ENCODE measurements at regions not wholly inside any gene's neighbourhood (a gene's known extent, or its start where the extent isn't known, plus 50 kb on each side); places are given as distances from the start of the nearest gene placed in this dataset.
A peak's percentile ranks its signal among the peaks of the same experiment; 100 is the strongest.

DNA sequence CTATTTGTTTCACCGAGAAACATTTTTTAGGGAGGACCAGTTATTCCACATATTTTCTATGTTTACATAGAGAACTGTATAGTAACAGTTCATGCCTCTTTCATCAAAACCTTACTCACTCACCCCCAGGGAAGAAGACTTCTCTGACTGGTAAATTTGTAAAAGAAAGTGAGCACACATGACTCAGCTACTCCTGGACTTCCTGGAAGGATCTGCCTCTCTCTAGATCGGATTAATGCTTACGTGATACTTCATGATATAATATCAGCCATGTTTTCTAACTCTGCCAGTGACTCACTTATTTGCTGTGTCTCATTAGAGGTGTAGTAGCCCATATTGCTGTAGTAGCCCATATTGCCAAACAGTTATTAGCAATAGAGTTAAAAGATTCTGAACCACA is 494.3 kb upstream of the ATXN7L3B start:
- no peaks in the 10 kb centered on the region for H3K9me3 ChIP-seq (ENCODE audit: insufficient read depth, low read length)
- TF ChIP-seq SUZ12 (IDR thresholded peaks at IDR 0.05; ENCODE audit: extremely low read depth, insufficient read depth, insufficient read length) (no peak), YY1 (IDR thresholded peaks at IDR 0.05; ENCODE audit: insufficient read depth, insufficient read length) (no peak), ZNF274 (IDR thresholded peaks at IDR 0.05; ENCODE audit: low read depth, low read length) (no peak)
- H3K36me3 ChIP-seq (ENCODE audit: insufficient read depth, insufficient read length, low read length), result no peaks in the 10 kb centered on the region
- no peaks in the 10 kb centered on the region for H3K4me1 ChIP-seq (ENCODE audit: insufficient read depth, insufficient read length)
- no peak for DNase-seq (ENCODE audit: low read depth, low spot score)
- H3K9ac ChIP-seq (ENCODE audit: insufficient read length, low read depth), result no peak overlapping the region
- H3K4me3 ChIP-seq (ENCODE audit: insufficient read length, low read depth), result no peak overlapping the region
- H3K27me3 ChIP-seq (ENCODE audit: insufficient read depth, insufficient read length), result no peaks in the 10 kb centered on the region

DNA sequence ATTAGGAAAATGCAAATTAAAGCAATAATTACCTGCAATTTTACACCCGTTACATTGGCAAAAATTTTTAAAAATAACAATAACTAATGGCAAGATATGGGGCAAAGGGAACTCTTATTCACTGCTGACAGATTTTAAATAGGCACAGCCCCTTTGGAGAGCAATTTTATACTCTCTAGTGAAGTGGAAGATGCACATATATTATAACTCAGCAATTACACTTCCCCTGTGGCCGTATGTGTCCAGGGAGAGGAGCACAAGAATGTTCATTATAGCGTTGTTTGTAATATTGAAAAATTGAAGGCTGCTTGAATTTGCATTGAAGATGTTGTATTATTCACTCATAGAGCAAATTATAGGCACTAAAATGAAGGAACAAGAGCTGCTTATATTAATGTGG is 488.3 kb upstream of the ATXN7L3B start:
- Histone ChIP-seq H3K4me1 (ENCODE audit: insufficient read depth, insufficient read length) (no peaks in the 10 kb centered on the region), H3K4me3 (ENCODE audit: insufficient read length, low read depth) (no peak overlapping the region), H3K27me3 (ENCODE audit: insufficient read depth, insufficient read length) (no peaks in the 10 kb centered on the region), H3K9me3 (ENCODE audit: insufficient read depth, low read length) (no peaks in the 10 kb centered on the region), H3K36me3 (ENCODE audit: insufficient read depth, insufficient read length, low read length) (no peaks in the 10 kb centered on the region), H3K9ac (ENCODE audit: insufficient read length, low read depth) (no peak overlapping the region)
- TF ChIP-seq ZNF274 (IDR thresholded peaks at IDR 0.05; ENCODE audit: low read depth, low read length) (no peak), YY1 (IDR thresholded peaks at IDR 0.05; ENCODE audit: insufficient read depth, insufficient read length) (no peak)
- DNase-seq (ENCODE audit: low read depth, low spot score), result no peak

DNA sequence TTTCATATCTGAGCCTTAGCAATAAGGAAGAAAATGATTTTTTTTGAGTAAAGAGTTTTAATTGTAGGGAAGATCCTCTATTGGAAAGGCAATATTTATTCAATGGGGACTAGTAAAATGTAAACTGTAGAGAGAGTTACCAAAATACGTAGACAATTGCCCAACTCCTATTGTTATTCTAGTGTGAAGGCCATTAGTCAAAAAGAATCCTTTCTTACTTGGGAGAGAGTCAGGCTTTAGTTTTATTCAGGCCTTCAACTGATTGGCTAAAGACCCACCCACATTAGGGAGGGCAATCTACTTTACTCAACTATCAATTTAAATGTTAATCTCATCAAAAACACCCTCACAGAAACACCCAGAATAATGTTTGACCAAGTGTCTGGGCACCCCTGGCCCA is 485.8 kb upstream of the ATXN7L3B start:
- DNase-seq (ENCODE audit: low read depth, low spot score), result peak; percentile 2
- Histone ChIP-seq H3K9me3 (ENCODE audit: insufficient read depth, low read length) (no peaks in the 10 kb centered on the region), H3K9ac (ENCODE audit: insufficient read length, low read depth) (no peak overlapping the region), H3K36me3 (ENCODE audit: insufficient read depth, insufficient read length, low read length) (no peaks in the 10 kb centered on the region), H3K27me3 (ENCODE audit: insufficient read depth, insufficient read length) (no peaks in the 10 kb centered on the region), H3K4me1 (ENCODE audit: insufficient read depth, insufficient read length) (no peaks in the 10 kb centered on the region), H3K4me3 (ENCODE audit: insufficient read length, low read depth) (no peak overlapping the region)
- TF ChIP-seq ZNF274 (IDR thresholded peaks at IDR 0.05; ENCODE audit: low read depth, low read length) (no peak), SUZ12 (IDR thresholded peaks at IDR 0.05; ENCODE audit: extremely low read depth, insufficient read depth, insufficient read length) (no peak), YY1 (IDR thresholded peaks at IDR 0.05; ENCODE audit: insufficient read depth, insufficient read length) (no peak)

DNA sequence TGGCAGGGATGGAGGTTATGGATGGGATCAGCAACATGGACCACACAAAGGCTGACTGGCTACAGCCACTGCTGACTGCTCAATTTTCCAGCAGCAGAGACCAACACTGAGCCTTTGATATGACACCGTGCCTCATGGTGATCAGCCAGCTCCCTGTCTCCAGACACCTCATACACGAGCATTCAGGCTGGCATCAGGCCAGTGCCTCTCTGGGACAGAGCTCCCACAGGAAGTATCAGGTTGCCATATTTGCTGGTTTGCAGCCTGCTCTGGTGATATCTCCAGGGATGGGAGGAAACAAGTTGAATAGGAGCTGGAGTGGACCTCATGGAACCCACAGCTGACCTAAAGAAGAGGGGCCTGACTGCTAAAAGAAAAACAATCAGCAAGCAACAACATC is 471.2 kb upstream of the ATXN7L3B start:
- Histone ChIP-seq H3K9me3 (ENCODE audit: insufficient read depth, low read length) (no peaks in the 10 kb centered on the region), H3K9ac (ENCODE audit: insufficient read length, low read depth) (no peak overlapping the region), H3K4me1 (ENCODE audit: insufficient read depth, insufficient read length) (no peaks in the 10 kb centered on the region), H3K4me3 (ENCODE audit: insufficient read length, low read depth) (no peak overlapping the region), H3K36me3 (ENCODE audit: insufficient read depth, insufficient read length, low read length) (no peaks in the 10 kb centered on the region), H3K27me3 (ENCODE audit: insufficient read depth, insufficient read length) (no peaks in the 10 kb centered on the region)
- no peak for DNase-seq (ENCODE audit: low read depth, low spot score)
- no peak for TF ChIP-seq ZNF274 (IDR thresholded peaks at IDR 0.05; ENCODE audit: low read depth, low read length)
- no peak for TF ChIP-seq SUZ12 (IDR thresholded peaks at IDR 0.05; ENCODE audit: extremely low read depth, insufficient read depth, insufficient read length)
- TF ChIP-seq YY1 (IDR thresholded peaks at IDR 0.05; ENCODE audit: insufficient read depth, insufficient read length), result no peak

DNA sequence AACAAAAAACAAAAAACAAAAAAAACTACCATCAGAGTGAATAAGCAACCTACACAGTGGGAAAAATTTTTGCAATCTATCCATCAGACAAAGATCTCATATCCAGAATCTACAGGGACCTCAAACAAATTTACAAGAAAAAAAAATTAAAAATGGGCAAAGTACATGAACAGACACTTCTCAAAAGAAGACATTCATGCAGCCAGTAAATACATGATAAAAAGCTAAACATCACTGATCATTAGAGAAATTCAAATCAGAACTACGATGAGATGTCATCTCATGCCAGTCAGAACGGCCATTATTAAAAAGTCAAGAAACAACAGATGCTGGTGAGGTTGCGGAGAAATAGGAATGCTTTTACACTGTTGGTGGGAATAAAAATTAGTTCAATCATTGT is 466.5 kb upstream of the ATXN7L3B start:
- no peaks in the 10 kb centered on the region for H3K36me3 ChIP-seq (ENCODE audit: insufficient read depth, insufficient read length, low read length)
- DNase-seq (ENCODE audit: low read depth, low spot score), result no peak
- no peaks in the 10 kb centered on the region for H3K4me1 ChIP-seq (ENCODE audit: insufficient read depth, insufficient read length)
- peaks cover 2% of the 10 kb centered on the region; the same call in 1 of the 2 replicates for H3K9me3 ChIP-seq (ENCODE audit: insufficient read depth, low read length)
- TF ChIP-seq SUZ12 (IDR thresholded peaks at IDR 0.05; ENCODE audit: extremely low read depth, insufficient read depth, insufficient read length), result no peak
- no peak for TF ChIP-seq ZNF274 (IDR thresholded peaks at IDR 0.05; ENCODE audit: low read depth, low read length)
- TF ChIP-seq YY1 (IDR thresholded peaks at IDR 0.05; ENCODE audit: insufficient read depth, insufficient read length), result no peak
- no peak overlapping the region for H3K4me3 ChIP-seq (ENCODE audit: insufficient read length, low read depth)
- H3K9ac ChIP-seq (ENCODE audit: insufficient read length, low read depth), result no peak overlapping the region
- no peaks in the 10 kb centered on the region for H3K27me3 ChIP-seq (ENCODE audit: insufficient read depth, insufficient read length)

DNA sequence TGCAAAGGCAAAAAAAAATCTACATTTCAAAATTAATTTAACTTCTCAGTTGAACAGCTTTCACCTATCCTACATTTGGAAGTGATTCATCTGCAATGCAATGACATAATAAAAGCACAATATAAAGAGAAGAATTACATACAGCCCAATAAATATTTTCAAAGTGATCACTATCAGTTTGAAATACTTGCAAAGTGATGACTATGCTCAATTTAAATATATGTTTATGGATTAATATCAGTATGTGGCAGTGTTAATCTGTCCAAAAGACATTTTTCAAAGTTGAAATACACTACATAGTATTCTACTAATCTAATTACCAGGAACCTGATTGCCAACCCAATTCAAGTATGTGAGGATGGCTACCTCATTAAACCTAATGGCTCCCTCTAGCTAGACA is 460.7 kb upstream of the ATXN7L3B start:
- Histone ChIP-seq H3K36me3 (ENCODE audit: insufficient read depth, insufficient read length, low read length) (no peaks in the 10 kb centered on the region), H3K4me1 (ENCODE audit: insufficient read depth, insufficient read length) (no peaks in the 10 kb centered on the region), H3K9ac (ENCODE audit: insufficient read length, low read depth) (no peak overlapping the region), H3K9me3 (ENCODE audit: insufficient read depth, low read length) (peaks cover 6% of the 10 kb centered on the region; the same call in 1 of the 2 replicates), H3K27me3 (ENCODE audit: insufficient read depth, insufficient read length) (no peaks in the 10 kb centered on the region), H3K4me3 (ENCODE audit: insufficient read length, low read depth) (no peak overlapping the region)
- no peak for TF ChIP-seq ZNF274 (IDR thresholded peaks at IDR 0.05; ENCODE audit: low read depth, low read length)
- no peak for TF ChIP-seq YY1 (IDR thresholded peaks at IDR 0.05; ENCODE audit: insufficient read depth, insufficient read length)
- no peak for DNase-seq (ENCODE audit: low read depth, low spot score)

DNA sequence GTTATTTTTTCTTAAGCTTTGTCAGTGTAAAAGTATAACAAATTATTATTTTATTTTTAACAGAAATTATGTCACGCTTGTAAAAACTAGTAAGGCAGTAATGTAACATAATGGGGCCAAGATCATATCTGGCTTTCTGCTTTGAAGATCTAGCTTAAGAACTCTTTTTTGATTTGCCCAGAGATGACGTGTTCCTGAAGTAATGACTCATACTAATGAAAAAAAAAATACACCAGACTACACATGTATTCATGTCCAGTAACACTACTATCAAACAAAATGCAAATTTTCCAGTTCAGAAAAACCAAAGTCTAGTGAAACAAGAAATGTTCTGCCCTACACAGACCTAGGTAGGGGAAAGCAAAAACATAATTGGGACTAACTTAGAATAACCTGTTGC is 432.2 kb upstream of the ATXN7L3B start:
- Histone ChIP-seq H3K4me1 (ENCODE audit: insufficient read depth, insufficient read length) (no peaks in the 10 kb centered on the region), H3K27me3 (ENCODE audit: insufficient read depth, insufficient read length) (no peaks in the 10 kb centered on the region), H3K36me3 (ENCODE audit: insufficient read depth, insufficient read length, low read length) (no peaks in the 10 kb centered on the region), H3K9me3 (ENCODE audit: insufficient read depth, low read length) (no peaks in the 10 kb centered on the region), H3K9ac (ENCODE audit: insufficient read length, low read depth) (no peak overlapping the region), H3K4me3 (ENCODE audit: insufficient read length, low read depth) (no peak overlapping the region)
- DNase-seq (ENCODE audit: low read depth, low spot score), result no peak
- TF ChIP-seq ZNF274 (IDR thresholded peaks at IDR 0.05; ENCODE audit: low read depth, low read length) (no peak), SUZ12 (IDR thresholded peaks at IDR 0.05; ENCODE audit: extremely low read depth, insufficient read depth, insufficient read length) (no peak), YY1 (IDR thresholded peaks at IDR 0.05; ENCODE audit: insufficient read depth, insufficient read length) (no peak)

DNA sequence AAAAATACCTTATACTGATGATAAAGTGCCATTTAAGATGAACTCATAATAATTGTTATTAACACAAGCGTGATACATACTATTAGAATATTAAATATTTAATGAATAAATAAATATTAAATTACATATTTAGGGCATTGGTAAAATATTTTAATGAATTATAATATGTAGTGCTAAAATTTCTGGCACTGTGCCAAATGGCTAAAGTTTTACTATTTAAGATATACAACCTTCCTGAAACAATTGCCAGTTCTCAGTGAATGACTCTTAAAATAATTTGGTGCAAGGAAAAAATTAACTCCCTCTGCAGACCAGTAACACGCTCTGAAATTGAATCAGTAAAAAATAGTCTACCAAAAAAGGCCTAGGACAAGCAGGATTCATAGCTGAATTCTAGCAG is 428.9 kb upstream of the ATXN7L3B start:
- TF ChIP-seq ZNF274 (IDR thresholded peaks at IDR 0.05; ENCODE audit: low read depth, low read length) (no peak), SUZ12 (IDR thresholded peaks at IDR 0.05; ENCODE audit: extremely low read depth, insufficient read depth, insufficient read length) (no peak), YY1 (IDR thresholded peaks at IDR 0.05; ENCODE audit: insufficient read depth, insufficient read length) (no peak)
- Histone ChIP-seq H3K4me3 (ENCODE audit: insufficient read length, low read depth) (no peak overlapping the region), H3K27me3 (ENCODE audit: insufficient read depth, insufficient read length) (no peaks in the 10 kb centered on the region), H3K9me3 (ENCODE audit: insufficient read depth, low read length) (no peaks in the 10 kb centered on the region), H3K9ac (ENCODE audit: insufficient read length, low read depth) (no peak overlapping the region), H3K36me3 (ENCODE audit: insufficient read depth, insufficient read length, low read length) (no peaks in the 10 kb centered on the region), H3K4me1 (ENCODE audit: insufficient read depth, insufficient read length) (no peaks in the 10 kb centered on the region)
- no peak for DNase-seq (ENCODE audit: low read depth, low spot score)
